ENCODE measurements at regions not wholly inside any gene's neighbourhood (a gene's known extent, or its start where the extent isn't known, plus 50 kb on each side); places are given as distances from the start of the nearest gene placed in this dataset.

GRCh38 chr10:62992145-62992721 lies 140.9 kb upstream of the NRBF2 start:
- peak; percentile 60 for DNase-seq (ENCODE audit: low spot score)
- no peak for TF ChIP-seq CTCF (IDR thresholded peaks at IDR 0.05; ENCODE audit: extremely low read depth, insufficient read depth, missing control alignments)
- in situ Hi-C loops (cut with MboI; ENCODE audit: low pct_unique_long_range_greater_than_20kb, low sequenced_read_pairs, unreplicated experiment), result no loop called here

DNA sequence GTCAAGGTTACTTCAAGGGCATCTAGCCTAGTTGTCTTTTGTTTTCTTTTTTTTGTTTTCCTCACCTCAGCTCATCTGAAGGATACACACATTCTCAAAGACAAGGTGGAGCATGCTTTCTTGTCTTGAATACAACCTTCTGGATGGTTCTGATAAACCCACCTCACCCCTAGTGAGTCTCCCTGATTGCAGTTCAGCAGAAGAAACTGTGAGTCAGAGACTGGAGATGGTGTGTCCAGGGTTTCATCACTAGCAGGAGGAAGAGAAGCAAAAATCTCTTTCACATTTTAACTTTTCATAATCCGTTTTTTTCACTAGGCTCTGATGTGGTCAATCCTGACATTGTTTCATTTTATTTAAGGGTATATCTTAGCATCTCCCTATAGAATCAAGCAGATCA lies 143.0 kb upstream of the NRBF2 start:
- in situ Hi-C loops (cut with MboI; ENCODE audit: low pct_unique_long_range_greater_than_20kb, low sequenced_read_pairs, unreplicated experiment), result no loop called here

GRCh38 chr10:62985807-62986600 lies 147.1 kb upstream of the NRBF2 start:
- no peak for TF ChIP-seq CTCF (IDR thresholded peaks at IDR 0.05; ENCODE audit: extremely low read depth, insufficient read depth, missing control alignments)
- in situ Hi-C loops (cut with MboI; ENCODE audit: low pct_unique_long_range_greater_than_20kb, low sequenced_read_pairs, unreplicated experiment), result no loop called here
- no peak for DNase-seq (ENCODE audit: low spot score)

More for the DNA sequence above, 143.0 kb upstream of the NRBF2 start:
- TF ChIP-seq CTCF (IDR thresholded peaks at IDR 0.05; ENCODE audit: extremely low read depth, insufficient read depth, missing control alignments), result no peak
- no peak for DNase-seq (ENCODE audit: low spot score)

DNA sequence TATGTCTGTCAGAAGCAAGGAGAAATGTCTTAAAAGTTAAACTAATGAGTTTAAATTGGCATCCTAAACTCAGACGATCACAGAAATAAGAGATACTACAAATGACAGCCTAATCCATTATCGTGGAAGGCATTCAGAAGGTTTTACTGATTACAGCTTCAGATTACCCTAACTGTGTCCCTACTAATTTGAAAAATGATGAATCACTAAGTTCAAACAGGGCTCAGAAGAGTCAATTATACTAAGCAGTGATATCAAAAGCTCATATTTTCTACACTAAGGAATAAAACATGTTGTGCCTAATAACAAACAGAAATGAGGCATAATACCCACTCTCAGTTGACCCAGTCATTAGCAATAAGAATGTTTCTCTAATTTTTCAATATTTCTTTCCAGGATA lies 152.0 kb upstream of the NRBF2 start:
- TF ChIP-seq CTCF (IDR thresholded peaks at IDR 0.05; ENCODE audit: extremely low read depth, insufficient read depth, missing control alignments), result no peak
- DNase-seq (ENCODE audit: low spot score), result no peak

GRCh38 chr10:62980687-62981086 lies 152.4 kb upstream of the NRBF2 start:
- no peak for TF ChIP-seq CTCF (IDR thresholded peaks at IDR 0.05; ENCODE audit: extremely low read depth, insufficient read depth, missing control alignments)
- in situ Hi-C loops (cut with MboI; ENCODE audit: low pct_unique_long_range_greater_than_20kb, low sequenced_read_pairs, unreplicated experiment), result no loop called here
- no peak for DNase-seq (ENCODE audit: low spot score)

More for the DNA sequence above, 152.0 kb upstream of the NRBF2 start:
- in situ Hi-C loops (cut with MboI; ENCODE audit: low pct_unique_long_range_greater_than_20kb, low sequenced_read_pairs, unreplicated experiment), result no loop called here

GRCh38 chr10:62979921-62980320 lies 153.2 kb upstream of the NRBF2 start:
- in situ Hi-C loops (cut with MboI; ENCODE audit: low pct_unique_long_range_greater_than_20kb, low sequenced_read_pairs, unreplicated experiment), result no loop called here
- no peak for TF ChIP-seq CTCF (IDR thresholded peaks at IDR 0.05; ENCODE audit: extremely low read depth, insufficient read depth, missing control alignments)
- DNase-seq (ENCODE audit: low spot score), result no peak
